NB4 (cell line): ENCODE measurements at regions not wholly inside any gene's neighbourhood (a gene's known extent, or its start where the extent isn't known, plus 50 kb on each side); places are given as distances from the start of the nearest gene placed in this dataset.

Source experiments
- CTCF ChIP-seq: IDR thresholded peaks from one replicate; pipeline ENCODE4 v1.5.1; 2012; ENCODE audit warnings: low read depth, low read length
- POLR2A ChIP-seq: IDR thresholded peaks from 2 replicates; pipeline ENCODE4 v1.6.1; 2011; ENCODE audit warnings: mild to moderate bottlenecking; ENCODE audit not compliant: insufficient read length; ENCODE audit errors: extremely low read depth

GRCh38 chr20:40579701-40580100 lies 109.3 kb downstream of the MAFB start:
- TF ChIP-seq CTCF = no peak
- no peak for TF ChIP-seq POLR2A
